ENCODE measurements at regions not wholly inside any gene's neighbourhood (a gene's known extent, or its start where the extent isn't known, plus 50 kb on each side); places are given as distances from the start of the nearest gene placed in this dataset.
A peak's percentile ranks its signal among the peaks of the same experiment; 100 is the strongest.

DNA sequence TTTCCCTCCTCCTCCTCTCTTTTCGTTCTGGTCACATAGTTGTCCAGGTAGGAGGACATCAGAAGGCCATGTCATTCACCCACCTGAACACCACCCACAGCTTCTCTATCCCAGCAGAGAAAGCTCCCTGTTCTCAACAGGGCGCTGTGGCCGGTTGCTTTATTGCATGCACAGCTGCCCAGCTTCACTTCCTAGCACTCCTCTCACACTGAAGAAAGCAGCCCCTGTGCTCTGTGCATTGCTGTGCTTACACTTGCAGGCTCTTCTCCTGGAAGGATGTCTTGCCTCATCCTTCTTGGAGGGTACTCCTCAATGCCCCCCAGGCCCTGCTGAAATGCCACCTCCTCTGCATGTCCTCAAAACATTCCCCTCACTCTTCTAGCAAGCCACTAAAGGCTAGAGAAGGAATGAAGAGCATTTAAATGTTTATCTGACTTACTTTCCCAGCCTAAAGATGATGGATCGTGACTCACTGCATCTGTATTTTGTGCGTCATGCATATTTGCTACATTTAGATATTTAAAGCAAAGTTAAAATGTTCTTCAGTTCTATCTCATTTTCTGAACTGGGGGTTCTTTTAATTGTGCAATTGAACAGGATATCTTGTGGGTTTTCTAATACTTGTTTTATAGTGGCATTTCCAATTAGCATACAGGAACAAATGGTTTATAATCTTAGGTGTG is 186.4 kb upstream of the PUDP start:
- TF ChIP-seq, protein P1, sequence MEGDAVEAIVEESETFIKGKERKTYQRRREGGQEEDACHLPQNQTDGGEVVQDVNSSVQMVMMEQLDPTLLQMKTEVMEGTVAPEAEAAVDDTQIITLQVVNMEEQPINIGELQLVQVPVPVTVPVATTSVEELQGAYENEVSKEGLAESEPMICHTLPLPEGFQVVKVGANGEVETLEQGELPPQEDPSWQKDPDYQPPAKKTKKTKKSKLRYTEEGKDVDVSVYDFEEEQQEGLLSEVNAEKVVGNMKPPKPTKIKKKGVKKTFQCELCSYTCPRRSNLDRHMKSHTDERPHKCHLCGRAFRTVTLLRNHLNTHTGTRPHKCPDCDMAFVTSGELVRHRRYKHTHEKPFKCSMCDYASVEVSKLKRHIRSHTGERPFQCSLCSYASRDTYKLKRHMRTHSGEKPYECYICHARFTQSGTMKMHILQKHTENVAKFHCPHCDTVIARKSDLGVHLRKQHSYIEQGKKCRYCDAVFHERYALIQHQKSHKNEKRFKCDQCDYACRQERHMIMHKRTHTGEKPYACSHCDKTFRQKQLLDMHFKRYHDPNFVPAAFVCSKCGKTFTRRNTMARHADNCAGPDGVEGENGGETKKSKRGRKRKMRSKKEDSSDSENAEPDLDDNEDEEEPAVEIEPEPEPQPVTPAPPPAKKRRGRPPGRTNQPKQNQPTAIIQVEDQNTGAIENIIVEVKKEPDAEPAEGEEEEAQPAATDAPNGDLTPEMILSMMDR (IDR thresholded peaks at IDR 0.05; ENCODE audit: insufficient read depth, low read depth, low read length) = peak; percentile 13
- DNase-seq (ENCODE audit: low read depth) = peak; percentile 86
- H3K4me3 ChIP-seq (ENCODE audit: low read depth, low read length) = no peak overlapping the region

DNA sequence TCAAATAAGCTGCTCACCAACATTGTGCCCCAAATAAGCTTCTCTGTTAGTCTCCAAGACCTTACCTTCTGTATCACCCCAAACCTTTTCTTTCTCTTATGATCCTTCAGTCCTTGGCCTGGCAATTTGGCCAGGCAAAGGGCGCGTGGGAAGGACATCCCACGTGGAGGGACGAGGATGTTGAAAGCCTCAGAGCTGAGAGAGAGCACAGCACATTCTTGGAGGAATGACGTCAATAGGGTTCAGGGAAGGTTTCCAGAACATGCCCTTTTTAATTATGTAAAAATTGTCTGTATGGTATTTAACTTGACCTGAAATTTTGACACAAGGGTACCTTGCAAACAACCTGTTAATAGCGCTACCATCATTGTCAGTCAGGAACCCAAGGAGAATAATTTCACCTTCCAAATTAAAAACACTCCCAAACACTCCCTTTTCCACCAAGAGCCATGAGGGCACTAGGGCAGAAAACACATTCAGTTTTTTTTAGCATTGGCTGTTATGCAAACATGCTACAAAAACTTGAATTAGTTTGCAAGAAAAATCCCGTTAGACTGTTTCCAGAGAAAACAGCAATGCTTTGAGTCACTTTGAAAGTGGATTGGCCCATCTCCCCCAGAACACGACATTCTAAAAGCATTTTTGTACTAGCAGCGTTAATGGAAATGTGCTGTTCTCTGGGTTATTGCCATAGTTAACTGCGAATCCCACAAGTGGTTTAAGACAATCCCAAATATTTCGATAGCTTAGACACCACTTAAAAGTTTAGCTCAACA is 183.2 kb upstream of the PUDP start:
- H3K4me3 ChIP-seq (ENCODE audit: low read depth, low read length) = no peak overlapping the region
- peak; percentile 91 for DNase-seq (ENCODE audit: low read depth)
- TF ChIP-seq, protein P1 (IDR thresholded peaks at IDR 0.05; ENCODE audit: insufficient read depth, low read depth, low read length) = no peak

DNA sequence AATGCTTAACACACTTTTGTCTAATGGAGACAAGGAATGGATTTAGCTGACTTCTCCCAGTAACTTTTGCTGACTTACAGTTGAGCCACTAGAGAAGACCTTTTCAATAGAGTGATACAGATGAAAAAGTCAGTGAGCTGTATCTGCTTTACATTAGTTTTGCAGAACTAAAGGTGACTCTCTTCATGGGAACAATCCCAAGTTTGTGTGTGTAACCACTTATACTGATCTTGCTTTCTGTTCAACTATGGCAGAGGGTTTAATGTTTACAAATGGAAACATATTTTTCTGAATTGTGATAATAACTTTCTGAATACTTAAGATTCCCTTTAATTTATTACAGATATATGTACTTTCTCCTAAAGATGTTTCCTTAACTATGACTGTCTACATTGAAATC is 182.6 kb upstream of the PUDP start:
- peak; percentile 35 for DNase-seq (ENCODE audit: low read depth)
- TF ChIP-seq, protein P1 (IDR thresholded peaks at IDR 0.05; ENCODE audit: insufficient read depth, low read depth, low read length) = no peak
- H3K4me3 ChIP-seq (ENCODE audit: low read depth, low read length) = no peak overlapping the region

DNA sequence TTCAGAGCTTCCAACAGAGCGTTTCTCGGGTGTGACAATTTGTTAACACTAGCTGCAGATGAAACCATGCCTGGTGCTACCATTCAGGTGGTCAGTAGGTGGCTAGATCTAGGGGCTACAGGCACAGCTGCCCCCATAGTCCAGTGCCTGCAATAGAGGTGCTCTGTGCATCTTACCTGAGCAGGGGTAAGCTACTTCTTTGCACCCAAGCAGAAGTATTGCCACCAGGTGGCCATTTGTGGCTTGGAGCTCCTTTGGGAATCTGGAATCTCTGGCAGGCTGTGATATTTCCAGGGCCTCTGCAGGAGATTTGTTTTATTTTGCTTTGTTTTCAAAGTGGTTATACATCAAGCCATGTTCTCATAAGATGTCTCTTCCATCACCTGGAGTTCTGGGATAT is 170.7 kb upstream of the PUDP start:
- TF ChIP-seq, protein P1 (IDR thresholded peaks at IDR 0.05; ENCODE audit: insufficient read depth, low read depth, low read length) = no peak
- H3K4me3 ChIP-seq (ENCODE audit: low read depth, low read length) = no peak overlapping the region
- DNase-seq (ENCODE audit: low read depth) = no peak

DNA sequence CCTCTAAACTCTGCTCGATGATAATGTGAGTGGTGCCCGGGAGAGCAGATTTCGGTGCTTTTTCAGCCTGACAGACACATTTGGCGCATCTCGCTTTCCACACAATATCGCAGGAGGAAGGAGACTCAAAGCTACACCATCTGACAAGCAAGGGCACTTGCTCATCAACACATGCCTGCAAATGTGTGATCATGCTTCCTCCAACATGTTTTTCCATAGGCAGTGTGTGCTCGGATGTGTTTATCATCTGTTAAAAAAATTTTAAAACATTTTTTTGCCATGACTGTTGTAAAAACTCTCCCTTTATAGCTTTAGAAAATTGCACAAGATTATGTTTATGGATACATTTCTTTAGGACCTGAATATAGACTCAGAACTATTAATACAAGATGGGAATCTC is 170.3 kb upstream of the PUDP start:
- H3K4me3 ChIP-seq (ENCODE audit: low read depth, low read length) = no peak overlapping the region
- TF ChIP-seq, protein P1 (IDR thresholded peaks at IDR 0.05; ENCODE audit: insufficient read depth, low read depth, low read length) = no peak
- DNase-seq (ENCODE audit: low read depth) = peak; percentile 27

DNA sequence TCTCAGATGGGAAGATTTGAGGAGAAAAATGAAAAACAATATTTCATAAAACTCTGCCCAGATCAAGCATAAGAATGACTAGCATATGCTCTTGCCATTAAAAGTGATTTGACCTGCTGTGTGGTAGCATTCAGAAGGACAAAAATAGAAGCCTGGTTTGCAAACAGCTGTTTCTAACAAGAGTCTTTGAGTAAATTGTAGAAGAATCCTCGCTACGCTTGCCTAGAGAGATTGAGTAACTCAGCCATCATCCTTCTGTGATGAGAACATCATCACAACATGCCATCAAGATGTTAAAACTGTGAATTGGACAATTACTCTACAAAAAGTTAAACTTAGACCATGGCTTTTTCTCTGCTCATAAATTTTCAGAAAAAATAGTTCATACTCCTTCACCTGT is 168.9 kb upstream of the PUDP start:
- TF ChIP-seq, protein P1 (IDR thresholded peaks at IDR 0.05; ENCODE audit: insufficient read depth, low read depth, low read length) = no peak
- peak; percentile 67 for DNase-seq (ENCODE audit: low read depth)
- no peak overlapping the region for H3K4me3 ChIP-seq (ENCODE audit: low read depth, low read length)

Measured in fibroblast of villous mesenchyme (primary cell).